Hepatocyte (in vitro differentiated cells): ENCODE measurements at regions not wholly inside any gene's neighbourhood (a gene's known extent, or its start where the extent isn't known, plus 50 kb on each side); places are given as distances from the start of the nearest gene placed in this dataset.

ENCODE experiments used
- CTCF ChIP-seq: fragments of 200-600 bp; sonication (generic); IDR thresholded peaks from 2 replicates; pipeline ENCODE4 v1.5.1; 2016; ENCODE audit warnings: antibody characterized with exemption, mild to moderate bottlenecking; ENCODE audit not compliant: poor library complexity
- EZH2 ChIP-seq: fragments of 200-600 bp; sonication (generic); IDR thresholded peaks from 2 replicates; pipeline ENCODE4 v1.6.1; 2016; ENCODE audit warnings: antibody characterized with exemption, mild to moderate bottlenecking, borderline replicate concordance
- EZH2phosphoT487 ChIP-seq: fragments of 200-600 bp; sonication (generic); IDR thresholded peaks from one replicate; pipeline ENCODE4 v1.6.1; 2018; ENCODE audit warnings: antibody characterized with exemption, mild to moderate bottlenecking, low read depth, moderate library complexity; ENCODE audit not compliant: unreplicated experiment, severe bottlenecking

GRCh38 chr2:234858790-234859329 is 93.0 kb upstream of the SH3BP4 start:
- TF ChIP-seq CTCF (no peak), EZH2 (no peak), EZH2phosphoT487 (no peak)
